Pancreas (tissue), 10 donors: ENCODE measurements at regions not wholly inside any gene's neighbourhood (a gene's known extent, or its start where the extent isn't known, plus 50 kb on each side); places are given as distances from the start of the nearest gene placed in this dataset.

Experiments used
- ATAC-seq, 4 donors: fragments of 200-7000 bp; cut with Tn5 transposase; one replicate each; pipeline versions ENCODE4 v1.8.0 to v1.9.1; 2020; ENCODE audit warnings: mild to moderate bottlenecking in 4 of 4, moderate library complexity in 4 of 4
- DNase-seq, 6 donors: peaks; one replicate each; pipeline ENCODE4 v3.0.0-alpha.2; 2020
- FAIRE-seq: peaks from 2 replicates; lab custom pipeline; 2012; peaks lifted over from hg19 to GRCh38; lab: Jason Lieb, UNC
- H3K27ac ChIP-seq, 4 donors: fragments of 200-600 bp; sonication (generic); 1 replicate in 3 of 4; 2 replicates in 1 of 4; pipeline versions ENCODE4 v1.5.0 to v1.8.0; 2020
- H3K27me3 ChIP-seq, 4 donors: fragments of 200-600 bp; one replicate each; pipeline ENCODE4 v1.8.0; 2021
- H3K36me3 ChIP-seq, 3 donors: fragments of 200-600 bp; sonication (generic) in 1 of 3; one replicate each; pipeline versions ENCODE4 v1.5.0 to v1.8.0; 2020 to 2021
- H3K4me1 ChIP-seq, 3 donors: fragments of 200-600 bp; one replicate each; pipeline ENCODE4 v1.8.0; 2021
- H3K4me3 ChIP-seq, 4 donors: fragments of 200-600 bp; sonication (generic) in 2 of 4; one replicate each; pipeline versions ENCODE4 v1.5.0 to v1.8.0; 2020 to 2021
- H3K9me3 ChIP-seq, 4 donors: fragments of 200-600 bp; one replicate each; pipeline ENCODE4 v1.8.0; 2021
- WGBS, 2 donors: extraction: QIAGEN DNeasy Blood & Tissue Kit; methylation state at CpG; one replicate each; pipeline ENCODE4 v1.1.7; 2013; 5-methylcytosine and 5-hydroxymethylcytosine counted together
- intact Hi-C, 3 donors: fragments of 100-400 bp; cut with DNase I; formaldehyde crosslinking; loops; one replicate each; pipeline versions ENCODE4 v1.11.1 to v1.14.2; 2022
- TF ChIP-seq, protein P1 (sequence below), 4 donors: fragments of 200-600 bp; sonication (generic) in 3 of 4; IDR thresholded peaks; one replicate each; pipeline versions ENCODE4 v1.5.0 to v1.8.0; 2021; ENCODE audit warnings: antibody characterized with exemption in 4 of 4
- donor health status: healthy with polysubstance abuse.
- donor health status: DM: no; HTN: no; CAD: no; lungs with moderate emphysema.
- donor health status: DM: no; HTN: no; CAD: no.
- donor health status: control.
- donor health status: control.
- donor health status: Bipolar disorder and iron deficiency.
- donor health status: DM: yes; HTN: yes; CAD: no.
- donor health status: DM: no; HTN: no; CAD: no.
- donor health status: DM: no; HTN: no; CAD: no.
- donor health status: DM: yes; HTN: yes; CAD: no.

DNA sequence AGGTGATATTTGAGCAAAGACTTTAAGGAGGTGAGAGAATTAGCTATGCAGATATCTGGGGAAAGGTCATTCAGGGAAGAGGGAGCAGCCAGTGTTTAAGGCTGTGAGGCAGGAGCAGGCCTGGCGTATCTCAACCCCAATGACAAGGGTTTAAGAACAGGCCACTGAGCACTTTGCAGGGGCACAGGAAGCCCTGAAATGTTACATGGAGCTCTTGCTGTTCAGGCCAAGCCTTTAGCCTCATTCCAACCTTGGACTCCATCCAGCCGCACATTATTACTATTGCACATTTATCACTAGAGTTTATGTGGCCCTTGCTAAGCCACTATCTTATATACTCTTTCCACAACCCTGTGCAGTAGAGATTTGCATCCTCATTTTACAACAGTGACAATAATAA is 114.0 kb downstream of the EFNB1 start:
- Histone ChIP-seq H3K4me1 (no peaks in the 10 kb centered on the region), H3K4me3 (no peak overlapping the region), H3K9me3 (no peaks in the 10 kb centered on the region), H3K27me3 (no peaks in the 10 kb centered on the region), H3K36me3 (no peaks in the 10 kb centered on the region), H3K27ac (no peak overlapping the region)
- no peak for DNase-seq
- FAIRE-seq = no peak
- 88 to 97% methylated on average over 2 of the region's 2 CpGs for WGBS, 2 donors
- intact Hi-C loops = no loop called here
- ATAC-seq = no peak
- TF ChIP-seq, protein P1, sequence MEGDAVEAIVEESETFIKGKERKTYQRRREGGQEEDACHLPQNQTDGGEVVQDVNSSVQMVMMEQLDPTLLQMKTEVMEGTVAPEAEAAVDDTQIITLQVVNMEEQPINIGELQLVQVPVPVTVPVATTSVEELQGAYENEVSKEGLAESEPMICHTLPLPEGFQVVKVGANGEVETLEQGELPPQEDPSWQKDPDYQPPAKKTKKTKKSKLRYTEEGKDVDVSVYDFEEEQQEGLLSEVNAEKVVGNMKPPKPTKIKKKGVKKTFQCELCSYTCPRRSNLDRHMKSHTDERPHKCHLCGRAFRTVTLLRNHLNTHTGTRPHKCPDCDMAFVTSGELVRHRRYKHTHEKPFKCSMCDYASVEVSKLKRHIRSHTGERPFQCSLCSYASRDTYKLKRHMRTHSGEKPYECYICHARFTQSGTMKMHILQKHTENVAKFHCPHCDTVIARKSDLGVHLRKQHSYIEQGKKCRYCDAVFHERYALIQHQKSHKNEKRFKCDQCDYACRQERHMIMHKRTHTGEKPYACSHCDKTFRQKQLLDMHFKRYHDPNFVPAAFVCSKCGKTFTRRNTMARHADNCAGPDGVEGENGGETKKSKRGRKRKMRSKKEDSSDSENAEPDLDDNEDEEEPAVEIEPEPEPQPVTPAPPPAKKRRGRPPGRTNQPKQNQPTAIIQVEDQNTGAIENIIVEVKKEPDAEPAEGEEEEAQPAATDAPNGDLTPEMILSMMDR (IDR thresholded peaks at IDR 0.05) = no peak

DNA sequence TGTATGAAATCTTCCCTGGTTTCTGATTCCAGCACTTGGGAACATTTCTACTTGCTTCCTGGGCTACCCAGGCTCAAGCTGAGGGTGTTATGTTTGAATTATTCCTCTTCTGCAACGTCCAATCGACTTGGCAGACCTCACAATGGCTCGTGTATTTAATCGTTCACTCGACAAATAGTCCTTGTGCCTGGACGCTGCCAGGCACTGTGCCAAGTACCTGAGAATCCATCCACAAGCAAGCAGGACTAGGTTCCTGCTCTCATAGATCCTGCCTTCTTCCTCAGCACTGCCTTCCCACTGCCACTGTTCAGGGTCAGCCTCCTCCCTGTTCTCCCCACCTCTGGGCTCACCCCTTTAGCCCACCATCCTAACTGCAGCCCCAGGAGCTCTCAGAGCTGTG is 113.3 kb downstream of the EFNB1 start:
- DNase-seq (peak in 3 of 6 donors; percentile 32 to 64 (median 51)), FAIRE-seq (no peak), ATAC-seq (peak; percentile 35 to 80 (median 59))
- H3K4me1 ChIP-seq = no peaks in the 10 kb centered on the region
- intact Hi-C loops = no loop called here
- no peaks in the 10 kb centered on the region for H3K9me3 ChIP-seq
- TF ChIP-seq, protein P1 (IDR thresholded peaks at IDR 0.05) = no peak
- no peaks in the 10 kb centered on the region for H3K36me3 ChIP-seq
- no peak overlapping the region for H3K27ac ChIP-seq
- H3K27me3 ChIP-seq = no peaks in the 10 kb centered on the region
- no peak overlapping the region for H3K4me3 ChIP-seq
- WGBS, 2 donors = 6 to 11% methylated on average over 6 of the region's 6 CpGs

DNA sequence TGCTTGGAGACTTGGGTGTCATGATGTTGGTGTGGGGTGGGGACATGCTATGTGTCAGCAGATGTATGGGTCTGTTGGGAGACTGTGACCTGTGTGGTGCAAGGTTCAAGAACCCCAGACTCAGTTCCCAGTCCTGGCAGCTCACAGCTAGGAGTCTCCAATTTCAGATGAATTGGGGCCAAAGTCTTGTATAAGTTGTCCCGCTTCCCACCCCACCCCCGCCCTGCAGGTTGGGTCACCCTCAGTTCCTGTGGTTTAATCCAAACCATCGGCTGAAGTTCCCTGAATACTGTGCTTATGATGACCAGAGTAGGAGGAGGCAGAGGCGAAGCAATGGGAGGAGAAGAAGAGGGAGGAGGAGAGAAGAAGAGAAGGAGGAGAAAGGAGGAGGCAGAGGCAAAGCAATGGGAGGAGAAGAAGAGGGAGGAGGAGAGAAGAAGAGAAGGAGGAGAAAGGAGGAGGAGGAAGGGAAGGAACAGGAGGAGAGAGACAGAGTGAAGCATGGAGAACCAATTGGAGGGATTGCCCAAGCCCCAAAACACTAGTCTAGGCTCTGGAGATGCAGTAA is 112.6 kb downstream of the EFNB1 start:
- TF ChIP-seq, protein P1 (IDR thresholded peaks at IDR 0.05) = no peak
- H3K4me1 ChIP-seq = no peaks in the 10 kb centered on the region
- FAIRE-seq = no peak
- intact Hi-C loops = no loop called here
- no peaks in the 10 kb centered on the region for H3K36me3 ChIP-seq
- H3K4me3 ChIP-seq = no peak overlapping the region
- H3K9me3 ChIP-seq = no peaks in the 10 kb centered on the region
- peak in 1 of 4 donors; percentile 11 for ATAC-seq
- H3K27me3 ChIP-seq = no peaks in the 10 kb centered on the region
- no peak for DNase-seq
- H3K27ac ChIP-seq = no peak overlapping the region
- WGBS, 2 donors = 71 to 77% methylated on average over 4 of the region's 4 CpGs

DNA sequence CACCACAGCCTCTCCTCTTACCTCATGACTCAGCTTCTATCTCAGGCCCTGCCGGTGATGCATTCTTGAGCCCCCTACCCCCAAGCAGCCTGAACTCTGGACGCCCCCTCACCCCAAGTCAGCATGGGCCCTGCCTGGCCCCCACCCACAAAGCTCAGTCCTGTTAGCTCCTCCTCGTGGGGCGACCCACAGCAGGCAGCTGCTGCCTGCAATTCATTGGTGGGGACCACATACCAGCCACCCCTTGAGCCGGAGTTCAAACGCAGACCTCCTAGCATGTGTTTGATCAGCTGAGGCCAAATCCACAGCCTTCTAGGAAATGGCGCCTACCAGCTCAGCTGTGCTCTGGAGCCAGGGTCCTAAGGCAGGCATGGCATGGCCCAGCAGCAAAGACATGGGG is 111.8 kb downstream of the EFNB1 start:
- no peak for DNase-seq
- no peak overlapping the region for H3K27ac ChIP-seq
- H3K27me3 ChIP-seq = no peaks in the 10 kb centered on the region
- ATAC-seq = no peak
- TF ChIP-seq, protein P1 (IDR thresholded peaks at IDR 0.05) = no peak
- WGBS, 2 donors = 73 to 80% methylated on average over 7 of the region's 7 CpGs
- intact Hi-C loops = no loop called here
- no peaks in the 10 kb centered on the region for H3K9me3 ChIP-seq
- FAIRE-seq = no peak
- H3K4me3 ChIP-seq = no peak overlapping the region
- no peaks in the 10 kb centered on the region for H3K4me1 ChIP-seq
- H3K36me3 ChIP-seq = no peaks in the 10 kb centered on the region

DNA sequence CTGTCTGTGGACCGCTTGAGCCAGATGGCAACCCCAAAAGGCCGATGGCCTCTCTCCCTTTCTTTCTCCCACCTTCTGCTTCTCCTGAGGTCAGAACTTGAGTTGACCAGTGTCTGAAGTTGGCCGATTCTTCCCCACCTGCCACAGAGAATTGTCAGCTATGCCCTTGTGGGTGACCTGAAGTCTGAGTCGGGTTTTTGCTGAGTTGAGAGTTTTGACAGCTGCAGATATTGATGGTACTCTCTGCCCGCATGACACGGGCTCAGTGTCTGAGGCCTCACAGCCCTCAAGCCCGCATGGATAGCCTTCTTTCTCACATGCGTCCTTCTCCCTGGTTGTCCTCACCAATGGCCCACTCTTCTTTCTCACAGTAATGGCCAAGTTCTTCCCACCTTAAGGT is 111.0 kb downstream of the EFNB1 start:
- 80 to 91% methylated on average over 8 of the region's 8 CpGs for WGBS, 2 donors
- Histone ChIP-seq H3K4me3 (no peak overlapping the region), H3K4me1 (no peaks in the 10 kb centered on the region), H3K27ac (no peak overlapping the region), H3K36me3 (no peaks in the 10 kb centered on the region), H3K9me3 (no peaks in the 10 kb centered on the region), H3K27me3 (no peaks in the 10 kb centered on the region)
- ATAC-seq (no peak), FAIRE-seq (no peak), DNase-seq (no peak)
- intact Hi-C loops = no loop called here
- TF ChIP-seq, protein P1 (IDR thresholded peaks at IDR 0.05) = no peak
